Tibial artery (tissue), 4 donors: ENCODE measurements at regions not wholly inside any gene's neighbourhood (a gene's known extent, or its start where the extent isn't known, plus 50 kb on each side); places are given as distances from the start of the nearest gene placed in this dataset.
"Not testable (repeated sequence)": the region's sequence is repeated elsewhere in the genome, so short reads cannot be mapped to it uniquely, and the experiment has no call there.

Source experiments
- DNase-seq, 2 donors: peaks; one replicate each; pipeline ENCODE4 v3.0.0-alpha.2; 2019
- H3K27ac ChIP-seq, 2 donors: fragments of 200-600 bp; sonication (generic) in 1 of 2; 1 replicate in 1 of 2; 2 replicates in 1 of 2; pipeline ENCODE4 v1.5.1; 2018 to 2019; ENCODE audit warnings: mild to moderate bottlenecking in 1 of 2
- H3K27me3 ChIP-seq, 2 donors: fragments of 200-600 bp; sonication (generic) in 1 of 2; one replicate each; pipeline versions ENCODE4 v1.5.1 to v1.6.0; 2016 to 2019
- H3K36me3 ChIP-seq, 3 donors: fragments of 200-600 bp; sonication (generic) in 2 of 3; one replicate each; pipeline ENCODE4 v1.5.1; 2016 to 2019; ENCODE audit warnings: mild to moderate bottlenecking in 2 of 3
- H3K4me1 ChIP-seq, 4 donors: fragments of 200-600 bp; sonication (generic) in 2 of 4; 1 replicate in 3 of 4; 2 replicates in 1 of 4; pipeline ENCODE4 v1.5.1; 2016 to 2019
- H3K4me3 ChIP-seq, 2 donors: fragments of 200-600 bp; sonication (generic) in 1 of 2; 1 replicate in 1 of 2; 2 replicates in 1 of 2; pipeline ENCODE4 v1.5.1; 2018 to 2019; ENCODE audit warnings: mild to moderate bottlenecking in 2 of 2
- H3K9me3 ChIP-seq, 3 donors: fragments of 200-600 bp; sonication (generic) in 1 of 3; one replicate each; pipeline ENCODE4 v1.5.1; 2016 to 2019
- CTCF ChIP-seq, 2 experiments: fragments of 200-600 bp in 1 of 2; fragments of 450-650 bp in 1 of 2; IDR thresholded peaks; one replicate each; pipeline ENCODE4 v1.5.1; 2017 to 2019; ENCODE audit warnings: antibody characterized with exemption in 2 of 2, mild to moderate bottlenecking in 1 of 2, moderate library complexity in 1 of 2
- intact Hi-C: fragments of 100-400 bp; cut with DNase I; formaldehyde crosslinking; loops from one replicate; pipeline ENCODE4 v1.15.0; 2023; ENCODE audit warnings: low total_unique reads

GRCh38 chrX:35626124-35626523, 172.0 kb upstream of the MAGEB16 start:
- Histone ChIP-seq H3K36me3 (no peaks in the 10 kb centered on the region), H3K27me3 (no peaks in the 10 kb centered on the region), H3K9me3 (peaks cover 0 to 5% (median 0%) of the 10 kb centered on the region in 3 donors), H3K27ac (no peak overlapping the region), H3K4me1 (no peaks in the 10 kb centered on the region), H3K4me3 (no peak overlapping the region)
- no peak for TF ChIP-seq CTCF (IDR thresholded peaks at IDR 0.05)
- intact Hi-C loops, result no loop called here
- no peak for DNase-seq

GRCh38 chrX:35635971-35636370, 162.2 kb upstream of the MAGEB16 start:
- H3K4me3 ChIP-seq, H3K27me3 ChIP-seq, H3K36me3 ChIP-seq, intact Hi-C loops, DNase-seq, H3K27ac ChIP-seq, H3K4me1 ChIP-seq: not testable (repeated sequence)
- peaks cover 0 to 22% (median 3%) of the 10 kb centered on the region in 3 donors for H3K9me3 ChIP-seq

GRCh38 chrX:35664833-35665232, 133.3 kb upstream of the MAGEB16 start:
- DNase-seq, result no peak

GRCh38 chrX:35665311-35665710, 132.8 kb upstream of the MAGEB16 start:
- intact Hi-C loops, result no loop called here
- DNase-seq, result no peak
- Histone ChIP-seq H3K9me3 (no peaks in the 10 kb centered on the region), H3K4me3 (no peak overlapping the region), H3K27me3 (no peaks in the 10 kb centered on the region), H3K4me1 (no peaks in the 10 kb centered on the region), H3K27ac (no peak overlapping the region), H3K36me3 (no peaks in the 10 kb centered on the region)
- no peak for TF ChIP-seq CTCF (IDR thresholded peaks at IDR 0.05)

More at GRCh38 chrX:35664833-35665232, 133.3 kb upstream of the MAGEB16 start:
- H3K36me3 ChIP-seq, result no peaks in the 10 kb centered on the region
- intact Hi-C loops, result no loop called here
- no peak overlapping the region for H3K27ac ChIP-seq
- no peaks in the 10 kb centered on the region for H3K4me1 ChIP-seq
- H3K9me3 ChIP-seq, result no peaks in the 10 kb centered on the region
- no peak overlapping the region for H3K4me3 ChIP-seq
- H3K27me3 ChIP-seq, result no peaks in the 10 kb centered on the region
- TF ChIP-seq CTCF (IDR thresholded peaks at IDR 0.05), result no peak

GRCh38 chrX:35670889-35671288, 127.3 kb upstream of the MAGEB16 start:
- no peak for DNase-seq
- Histone ChIP-seq H3K9me3 (no peaks in the 10 kb centered on the region), H3K4me3 (no peak overlapping the region), H3K27ac (no peak overlapping the region), H3K4me1 (no peaks in the 10 kb centered on the region), H3K27me3 (no peaks in the 10 kb centered on the region), H3K36me3 (no peaks in the 10 kb centered on the region)
- no peak for TF ChIP-seq CTCF (IDR thresholded peaks at IDR 0.05)
- intact Hi-C loops, result no loop called here

- no peaks in the 10 kb centered on the region for H3K27me3 ChIP-seq
- H3K27ac ChIP-seq, result no peak overlapping the region
- no peak for TF ChIP-seq CTCF (IDR thresholded peaks at IDR 0.05)
- H3K4me3 ChIP-seq, result no peak overlapping the region
- intact Hi-C loops, result no loop called here
- no peaks in the 10 kb centered on the region for H3K9me3 ChIP-seq
- H3K36me3 ChIP-seq, result no peaks in the 10 kb centered on the region
- no peaks in the 10 kb centered on the region for H3K4me1 ChIP-seq
- no peak for DNase-seq
These were observed 123.0 kb upstream of the MAGEB16 start for GRCh38 chrX:35675151-35675550.
